Psoas muscle (tissue), 7 donors: ENCODE measurements at regions not wholly inside any gene's neighbourhood (a gene's known extent, or its start where the extent isn't known, plus 50 kb on each side); places are given as distances from the start of the nearest gene placed in this dataset.
A peak's percentile ranks its signal among the peaks of the same experiment; 100 is the strongest.

Experiments
- ATAC-seq, 4 donors: fragments of 200-7000 bp; cut with Tn5 transposase; one replicate each; pipeline ENCODE4 v1.9.1; 2020; ENCODE audit warnings: moderate library complexity in 3 of 4, mild to moderate bottlenecking in 2 of 4
- DNase-seq, 2 donors: peaks; one replicate each; pipeline ENCODE4 v3.0.0-alpha.2; 2020
- H3K27ac ChIP-seq: fragments of 200-600 bp; one replicate; pipeline ENCODE4 v1.8.0; 2022
- H3K27me3 ChIP-seq, 3 donors: fragments of 200-600 bp in 1 of 3; one replicate each; pipeline versions ENCODE4 v1.6.1 to v1.8.0; 2013 to 2022; ENCODE audit warnings: low read length in 2 of 3, mild to moderate bottlenecking in 2 of 3, moderate library complexity in 1 of 3; ENCODE audit not compliant: insufficient read depth in 3 of 3
- H3K36me3 ChIP-seq, 2 donors: fragments of 200-600 bp in 1 of 2; one replicate each; pipeline versions ENCODE4 v1.6.1 to v1.8.0; 2013 to 2022; ENCODE audit warnings: low read depth in 1 of 2, mild to moderate bottlenecking in 1 of 2, moderate library complexity in 1 of 2; ENCODE audit not compliant: insufficient read depth in 1 of 2
- H3K4me1 ChIP-seq: fragments of 200-600 bp; one replicate; pipeline ENCODE4 v1.8.0; 2022
- H3K4me3 ChIP-seq: fragments of 200-600 bp; one replicate; pipeline ENCODE4 v1.8.0; 2022; ENCODE audit warnings: mild to moderate bottlenecking
- H3K9me3 ChIP-seq: fragments of 200-600 bp; one replicate; pipeline ENCODE4 v1.8.0; 2022
- WGBS, 3 donors: extraction: QIAGEN DNeasy Blood & Tissue Kit; methylation state at CpG; one replicate each; pipeline versions ENCODE4 v1.1.6 to v1.1.7; 2013; 5-methylcytosine and 5-hydroxymethylcytosine counted together
- intact Hi-C, 2 donors: fragments of 100-400 bp; cut with DNase I; formaldehyde crosslinking; loops; one replicate each; pipeline versions ENCODE4 v1.11.0 to v1.14.2; 2022
- TF ChIP-seq, protein P1 (sequence below): fragments of 200-600 bp; IDR thresholded peaks from one replicate; pipeline ENCODE4 v1.8.0; 2022; ENCODE audit warnings: antibody characterized with exemption
- donor health status: healthy with polysubstance abuse.
- donor health status: DM: no; HTN: no; CAD: no; lungs with moderate emphysema.
- donor health status: Bipolar disorder and iron deficiency.
- donor health status: healthy.
- donor health status: DM: yes; HTN: yes; CAD: no.
- donor health status: DM: no; HTN: no; CAD: no.
- donor health status: DM: yes; HTN: yes; CAD: no.

- no peaks in the 10 kb centered on the region for H3K4me1 ChIP-seq
- ATAC-seq (no peak), DNase-seq (no peak)
- no peak overlapping the region for H3K27ac ChIP-seq
- intact Hi-C loops = no loop called here
- no peak overlapping the region for H3K4me3 ChIP-seq
- WGBS, 3 donors = 59 to 74% (median 66%) methylated on average over 11 of the region's 11 CpGs
- H3K36me3 ChIP-seq = no peaks in the 10 kb centered on the region
- no peaks in the 10 kb centered on the region for H3K27me3 ChIP-seq
- TF ChIP-seq, protein P1, sequence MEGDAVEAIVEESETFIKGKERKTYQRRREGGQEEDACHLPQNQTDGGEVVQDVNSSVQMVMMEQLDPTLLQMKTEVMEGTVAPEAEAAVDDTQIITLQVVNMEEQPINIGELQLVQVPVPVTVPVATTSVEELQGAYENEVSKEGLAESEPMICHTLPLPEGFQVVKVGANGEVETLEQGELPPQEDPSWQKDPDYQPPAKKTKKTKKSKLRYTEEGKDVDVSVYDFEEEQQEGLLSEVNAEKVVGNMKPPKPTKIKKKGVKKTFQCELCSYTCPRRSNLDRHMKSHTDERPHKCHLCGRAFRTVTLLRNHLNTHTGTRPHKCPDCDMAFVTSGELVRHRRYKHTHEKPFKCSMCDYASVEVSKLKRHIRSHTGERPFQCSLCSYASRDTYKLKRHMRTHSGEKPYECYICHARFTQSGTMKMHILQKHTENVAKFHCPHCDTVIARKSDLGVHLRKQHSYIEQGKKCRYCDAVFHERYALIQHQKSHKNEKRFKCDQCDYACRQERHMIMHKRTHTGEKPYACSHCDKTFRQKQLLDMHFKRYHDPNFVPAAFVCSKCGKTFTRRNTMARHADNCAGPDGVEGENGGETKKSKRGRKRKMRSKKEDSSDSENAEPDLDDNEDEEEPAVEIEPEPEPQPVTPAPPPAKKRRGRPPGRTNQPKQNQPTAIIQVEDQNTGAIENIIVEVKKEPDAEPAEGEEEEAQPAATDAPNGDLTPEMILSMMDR = no peak
- no peaks in the 10 kb centered on the region for H3K9me3 ChIP-seq
Observed at GRCh38 chr9:81823672-81824554, 104.3 kb upstream of the SPATA31D4 start.

DNA sequence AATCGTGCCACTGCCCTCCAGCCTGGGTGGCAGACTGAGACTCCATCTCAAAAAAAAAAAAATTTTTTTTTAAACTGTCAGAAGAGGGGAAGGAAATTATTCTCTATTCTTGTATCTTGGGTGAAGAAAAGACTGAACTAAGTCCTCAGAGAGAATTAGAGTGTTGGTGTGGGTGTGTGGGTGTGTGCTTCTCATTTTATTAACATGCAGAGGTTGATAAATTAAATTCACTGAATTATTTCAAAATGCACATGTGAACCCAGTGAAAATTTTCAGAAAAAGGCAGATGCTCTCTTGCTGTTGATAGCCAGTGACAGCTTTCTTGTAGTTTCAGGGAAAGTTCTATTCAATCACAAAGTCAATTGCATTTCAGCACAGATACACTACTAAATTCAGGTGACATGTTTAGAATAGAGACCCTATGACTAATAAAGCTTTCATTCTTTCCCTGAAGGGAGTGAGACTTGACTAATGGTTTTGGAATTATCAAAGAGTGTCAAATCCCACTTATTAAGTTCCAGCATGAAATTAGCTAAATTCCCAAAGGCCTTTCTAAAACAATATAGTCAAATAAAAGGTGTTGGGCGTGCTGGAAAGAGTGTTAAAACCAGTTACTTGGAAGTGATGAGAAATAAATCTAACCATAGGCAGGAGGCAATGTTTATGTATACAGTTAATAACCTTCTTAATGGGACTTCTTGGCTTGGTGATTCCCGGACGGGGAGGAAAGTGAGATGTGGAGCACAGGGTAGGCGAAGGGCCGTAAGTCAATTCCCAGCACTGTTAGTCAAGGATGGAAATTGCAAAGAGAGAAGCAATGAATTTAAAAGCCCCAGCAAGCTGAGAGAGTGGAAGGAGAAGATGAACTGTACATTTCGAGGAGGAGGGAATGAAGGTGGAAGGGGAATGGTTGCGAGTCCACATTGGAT, 103.2 kb upstream of the SPATA31D4 start:
- Histone ChIP-seq H3K27me3 (no peaks in the 10 kb centered on the region), H3K4me1 (no peaks in the 10 kb centered on the region), H3K9me3 (no peaks in the 10 kb centered on the region), H3K36me3 (no peaks in the 10 kb centered on the region), H3K27ac (no peak overlapping the region), H3K4me3 (no peak overlapping the region)
- 94 to 98% (median 94%) methylated on average over 8 of the region's 8 CpGs for WGBS, 3 donors
- TF ChIP-seq, protein P1 = no peak
- no peak for DNase-seq
- no peak for ATAC-seq
- intact Hi-C loops = no loop called here

DNA sequence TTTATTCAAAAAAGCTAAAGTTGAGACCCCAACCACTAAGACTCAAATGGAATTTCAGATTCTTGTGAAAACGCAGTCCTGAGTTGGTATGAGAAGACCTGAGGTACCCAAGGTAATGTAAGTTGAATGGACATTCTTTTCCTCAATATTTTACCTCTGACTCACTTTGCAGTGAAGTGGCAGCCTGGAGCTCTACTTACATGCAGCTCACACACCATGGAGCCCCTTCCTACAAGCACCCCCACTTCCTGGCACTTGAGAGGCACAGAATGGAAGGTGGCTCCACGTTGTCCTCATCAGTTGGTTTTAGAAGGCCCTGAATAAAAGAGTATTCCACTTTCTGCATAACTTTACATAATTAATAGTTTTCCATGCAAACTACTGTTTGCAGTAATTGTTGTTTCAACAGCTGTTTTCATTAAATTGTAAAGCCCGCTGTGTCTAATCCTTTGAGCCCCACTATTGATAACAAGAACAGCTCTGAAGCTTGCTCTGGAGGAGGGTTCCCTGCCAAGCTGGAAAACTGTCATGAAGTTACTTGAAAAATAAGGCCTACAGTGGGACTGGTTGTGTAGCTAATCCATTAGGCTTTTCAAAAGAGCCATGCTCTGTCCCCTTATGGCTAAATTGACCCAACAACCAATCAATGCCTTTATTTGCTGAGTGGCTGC, 102.2 kb upstream of the SPATA31D4 start:
- WGBS, 3 donors = 79 to 87% (median 81%) methylated on average over 3 of the region's 3 CpGs
- H3K9me3 ChIP-seq = no peaks in the 10 kb centered on the region
- no peaks in the 10 kb centered on the region for H3K36me3 ChIP-seq
- intact Hi-C loops = no loop called here
- ATAC-seq (no peak), DNase-seq (no peak)
- no peaks in the 10 kb centered on the region for H3K4me1 ChIP-seq
- TF ChIP-seq, protein P1 = no peak
- no peak overlapping the region for H3K4me3 ChIP-seq
- no peak overlapping the region for H3K27ac ChIP-seq
- no peaks in the 10 kb centered on the region for H3K27me3 ChIP-seq

GRCh38 chr9:81826517-81826906, 101.7 kb upstream of the SPATA31D4 start:
- Histone ChIP-seq H3K4me1 (no peaks in the 10 kb centered on the region), H3K4me3 (no peak overlapping the region), H3K27me3 (no peaks in the 10 kb centered on the region), H3K9me3 (no peaks in the 10 kb centered on the region), H3K36me3 (no peaks in the 10 kb centered on the region), H3K27ac (no peak overlapping the region)
- intact Hi-C loops = no loop called here
- DNase-seq (peak in 1 of 2 donors; percentile 54), ATAC-seq (peak in 1 of 4 donors; percentile 30)
- TF ChIP-seq, protein P1 = no peak
- 27 to 46% (median 34%) methylated on average over 15 of the region's 15 CpGs for WGBS, 3 donors
